Left renal cortex interstitium (tissue), 4 donors: ENCODE measurements at regions not wholly inside any gene's neighbourhood (a gene's known extent, or its start where the extent isn't known, plus 50 kb on each side); places are given as distances from the start of the nearest gene placed in this dataset.
"Not testable (repeated sequence)": the region's sequence is repeated elsewhere in the genome, so short reads cannot be mapped to it uniquely, and the experiment has no call there.

Source experiments
- DNase-seq, 4 donors: peaks; one replicate each; pipeline ENCODE4 v3.0.0-alpha.2; 2013; ENCODE audit warnings: low read depth in 4 of 4, low spot score in 2 of 4, missing footprints in 1 of 4

GRCh38 chr6:56808871-56809359 lies 146.0 kb upstream of the BEND6 start:
- no peak for DNase-seq

GRCh38 chr6:56807989-56808337 lies 146.9 kb upstream of the BEND6 start:
- DNase-seq: no peak

GRCh38 chr6:56807326-56807988 lies 147.4 kb upstream of the BEND6 start:
- DNase-seq: no peak

GRCh38 chr6:56806368-56806767 lies 148.5 kb upstream of the BEND6 start:
- DNase-seq: no peak

GRCh38 chr6:56804996-56805395 lies 149.9 kb upstream of the BEND6 start:
- no peak for DNase-seq

- no peak for DNase-seq
These were observed 151.3 kb upstream of the BEND6 start for GRCh38 chr6:56803594-56803993.

GRCh38 chr6:56802584-56802983 lies 152.3 kb upstream of the BEND6 start:
- DNase-seq: no peak

- DNase-seq: no peak
These were observed 154.9 kb upstream of the BEND6 start for GRCh38 chr6:56799989-56800388.

GRCh38 chr6:56798163-56798562 lies 155.5 kb upstream of the DST start:
- no peak for DNase-seq

GRCh38 chr6:56796196-56796532 lies 153.5 kb upstream of the DST start:
- no peak for DNase-seq

GRCh38 chr6:56795466-56796195 lies 152.9 kb upstream of the DST start:
- no peak for DNase-seq

GRCh38 chr6:56794421-56794820 lies 151.7 kb upstream of the DST start:
- DNase-seq: no peak

GRCh38 chr6:56793938-56794337 lies 151.2 kb upstream of the DST start:
- DNase-seq: no peak

- no peak for DNase-seq
These were observed 147.7 kb upstream of the DST start for GRCh38 chr6:56790414-56790813.

GRCh38 chr6:56789879-56790278 lies 147.2 kb upstream of the DST start:
- DNase-seq: no peak

- DNase-seq: no peak
These were observed 146.7 kb upstream of the DST start for GRCh38 chr6:56789342-56789741.

- DNase-seq: no peak
These were observed 144.5 kb upstream of the DST start for GRCh38 chr6:56787209-56787608.

GRCh38 chr6:56786256-56786655 lies 143.6 kb upstream of the DST start:
- no peak for DNase-seq

- DNase-seq: not testable (repeated sequence)
These were observed 142.8 kb upstream of the DST start for GRCh38 chr6:56785536-56785935.

GRCh38 chr6:56780109-56780508 lies 137.4 kb upstream of the DST start:
- DNase-seq: not testable (repeated sequence)

- not testable (repeated sequence) for DNase-seq
These were observed 135.8 kb upstream of the DST start for GRCh38 chr6:56778503-56778902.

- no peak for DNase-seq
These were observed 132.9 kb upstream of the DST start for GRCh38 chr6:56775498-56776166.
